HEK293T (cell line): ENCODE measurements at regions not wholly inside any gene's neighbourhood (a gene's known extent, or its start where the extent isn't known, plus 50 kb on each side); places are given as distances from the start of the nearest gene placed in this dataset.
A peak's percentile ranks its signal among the peaks of the same experiment; 100 is the strongest.

ENCODE experiments used
- CTCF ChIA-PET: fragments of 350-600 bp; formaldehyde crosslinking; extraction: SDS; loops from one replicate; lab custom pipeline; 2021; ENCODE audit warnings: antibody characterized with exemption, inconsistent platforms; lab: Yijun Ruan, JAX
- POLR2A ChIA-PET: fragments of 350-600 bp; formaldehyde crosslinking; extraction: SDS; loops from one replicate; lab custom pipeline; 2020; ENCODE audit warnings: antibody characterized with exemption, inconsistent platforms; lab: Yijun Ruan, JAX
- DNase-seq: peaks from one replicate; pipeline ENCODE4 v3.0.0; 2012; ENCODE audit warnings: mixed read lengths; ENCODE audit errors: extremely low spot score
- ARNT ChIP-seq: fragments of 450-650 bp; IDR thresholded peaks from 2 replicates; pipeline ENCODE4 v1.6.1; 2017; ENCODE audit warnings: mild to moderate bottlenecking
- BHLHE40 ChIP-seq: fragments of 450-650 bp; IDR thresholded peaks from 2 replicates; pipeline ENCODE4 v1.6.1; 2016; ENCODE audit warnings: mild to moderate bottlenecking, moderate library complexity, borderline replicate concordance
- CTBP1 ChIP-seq: fragments of 450-650 bp; IDR thresholded peaks from 2 replicates; pipeline ENCODE4 v1.6.1; 2016; ENCODE audit warnings: borderline replicate concordance
- ELF4 ChIP-seq: fragments of 450-650 bp; IDR thresholded peaks from 2 replicates; pipeline ENCODE4 v1.6.1; 2017; ENCODE audit warnings: antibody characterized with exemption
- FOXA1 ChIP-seq: fragments of 450-650 bp; IDR thresholded peaks from 2 replicates; pipeline ENCODE4 v1.6.1; 2016; ENCODE audit warnings: mild to moderate bottlenecking
- FOXK2 ChIP-seq: fragments of 450-650 bp; IDR thresholded peaks from 2 replicates; pipeline ENCODE4 v1.6.1; 2016; ENCODE audit warnings: mild to moderate bottlenecking
- FOXM1 ChIP-seq: fragments of 450-650 bp; IDR thresholded peaks from 2 replicates; pipeline ENCODE4 v1.6.1; 2017; ENCODE audit warnings: mild to moderate bottlenecking, borderline replicate concordance
- HDGF ChIP-seq: fragments of 450-650 bp; IDR thresholded peaks from 2 replicates; pipeline ENCODE4 v1.6.1; 2017; ENCODE audit warnings: antibody characterized with exemption, borderline replicate concordance
- L3MBTL2 ChIP-seq: fragments of 450-650 bp; conservative IDR thresholded peaks from 2 replicates; pipeline ENCODE4 v1.6.1; 2016; ENCODE audit warnings: mild to moderate bottlenecking
- LEF1 ChIP-seq: fragments of 450-650 bp; IDR thresholded peaks from 2 replicates; pipeline ENCODE4 v1.6.1; 2017; ENCODE audit warnings: mild to moderate bottlenecking, borderline replicate concordance
- NFRKB ChIP-seq: fragments of 450-650 bp; IDR thresholded peaks from 2 replicates; pipeline ENCODE4 v1.6.1; 2016; ENCODE audit warnings: mild to moderate bottlenecking, moderate library complexity
- SP1 ChIP-seq: fragments of 450-650 bp; IDR thresholded peaks from 2 replicates; pipeline ENCODE4 v1.6.1; 2017
- SUZ12 ChIP-seq: fragments of 450-650 bp; IDR thresholded peaks from 2 replicates; pipeline ENCODE4 v1.6.1; 2016; ENCODE audit warnings: mild to moderate bottlenecking
- TARDBP ChIP-seq: fragments of 450-650 bp; IDR thresholded peaks from 2 replicates; pipeline ENCODE4 v1.6.1; 2016
- ZNF384 ChIP-seq: fragments of 450-650 bp; IDR thresholded peaks from 2 replicates; pipeline ENCODE4 v1.6.1; 2016
- TF ChIP-seq, protein P1 (sequence below): fragments of 450-650 bp; IDR thresholded peaks from 2 replicates; pipeline ENCODE4 v1.6.1; 2016

DNA sequence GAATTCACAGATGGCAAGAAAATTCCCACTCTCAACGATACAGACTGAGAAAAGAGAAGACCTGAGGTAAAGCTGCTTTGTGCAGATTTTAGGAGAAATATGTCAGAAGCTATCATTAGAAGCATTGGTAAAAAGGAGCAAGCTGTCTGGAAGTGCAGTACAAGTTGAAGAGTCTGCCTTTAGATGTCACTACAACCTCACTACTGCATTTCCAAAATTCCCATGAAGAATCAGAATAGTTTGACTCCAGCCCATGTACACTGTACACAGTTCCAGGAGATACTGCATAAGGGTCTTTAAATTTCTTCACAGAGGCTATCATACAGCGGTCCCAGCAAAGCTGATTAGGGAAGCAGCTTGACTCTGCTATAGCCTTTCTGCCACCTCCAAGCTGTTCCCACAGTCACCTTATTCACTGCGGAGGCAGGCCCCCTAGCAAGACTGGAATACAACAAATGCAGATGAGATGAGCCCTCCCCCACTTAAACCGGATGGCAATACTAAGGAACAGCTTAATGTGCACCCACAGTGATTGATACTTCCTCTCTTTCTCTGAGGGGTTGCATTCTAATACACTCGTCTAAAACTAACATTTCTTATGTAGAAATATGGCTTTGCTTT lies 527.4 kb downstream of the TMEM182 start:
- TF ChIP-seq FOXK2 (no peak), LEF1 (no peak), CTBP1 (no peak), SP1 (no peak), TARDBP (no peak), L3MBTL2 (no peak), HDGF (no peak), ARNT (no peak), ELF4 (no peak), NFRKB (no peak), FOXM1 (no peak), FOXA1 (no peak)
- TF ChIP-seq, protein P1, sequence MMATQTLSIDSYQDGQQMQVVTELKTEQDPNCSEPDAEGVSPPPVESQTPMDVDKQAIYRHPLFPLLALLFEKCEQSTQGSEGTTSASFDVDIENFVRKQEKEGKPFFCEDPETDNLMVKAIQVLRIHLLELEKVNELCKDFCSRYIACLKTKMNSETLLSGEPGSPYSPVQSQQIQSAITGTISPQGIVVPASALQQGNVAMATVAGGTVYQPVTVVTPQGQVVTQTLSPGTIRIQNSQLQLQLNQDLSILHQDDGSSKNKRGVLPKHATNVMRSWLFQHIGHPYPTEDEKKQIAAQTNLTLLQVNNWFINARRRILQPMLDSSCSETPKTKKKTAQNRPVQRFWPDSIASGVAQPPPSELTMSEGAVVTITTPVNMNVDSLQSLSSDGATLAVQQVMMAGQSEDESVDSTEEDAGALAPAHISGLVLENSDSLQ: no peak
- POLR2A ChIA-PET: no interaction called here
- CTCF ChIA-PET: interaction anchor here (0.7 kb wide), 1 partner anchor 269 kb away, joined by 3 read pairs; no protein-coding TSS in a partner anchor
- DNase-seq: peak; percentile 20

DNA sequence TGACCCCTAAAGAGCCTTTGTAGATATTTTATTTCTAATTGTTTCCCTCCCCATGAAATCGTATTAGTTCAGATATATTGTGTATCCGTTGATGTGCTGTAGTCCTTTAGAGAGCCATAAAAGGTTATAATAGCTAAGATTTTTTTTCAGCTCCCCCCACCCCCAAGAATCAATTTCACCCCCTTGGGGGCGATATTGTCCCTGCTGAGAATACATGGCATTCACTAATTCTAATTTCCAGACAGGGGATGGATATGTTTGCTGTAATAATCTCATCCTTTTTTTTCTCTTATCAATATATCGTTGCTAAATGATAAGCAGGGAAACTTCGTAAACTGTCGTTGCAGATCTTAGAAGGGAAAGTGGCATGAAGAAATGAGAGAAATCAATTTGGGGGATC lies 530.7 kb downstream of the TMEM182 start:
- no peak for DNase-seq
- TF ChIP-seq NFRKB: no peak
- TF ChIP-seq, protein P1: no peak
- ChIA-PET POLR2A (no interaction called here), CTCF (no interaction called here)

DNA sequence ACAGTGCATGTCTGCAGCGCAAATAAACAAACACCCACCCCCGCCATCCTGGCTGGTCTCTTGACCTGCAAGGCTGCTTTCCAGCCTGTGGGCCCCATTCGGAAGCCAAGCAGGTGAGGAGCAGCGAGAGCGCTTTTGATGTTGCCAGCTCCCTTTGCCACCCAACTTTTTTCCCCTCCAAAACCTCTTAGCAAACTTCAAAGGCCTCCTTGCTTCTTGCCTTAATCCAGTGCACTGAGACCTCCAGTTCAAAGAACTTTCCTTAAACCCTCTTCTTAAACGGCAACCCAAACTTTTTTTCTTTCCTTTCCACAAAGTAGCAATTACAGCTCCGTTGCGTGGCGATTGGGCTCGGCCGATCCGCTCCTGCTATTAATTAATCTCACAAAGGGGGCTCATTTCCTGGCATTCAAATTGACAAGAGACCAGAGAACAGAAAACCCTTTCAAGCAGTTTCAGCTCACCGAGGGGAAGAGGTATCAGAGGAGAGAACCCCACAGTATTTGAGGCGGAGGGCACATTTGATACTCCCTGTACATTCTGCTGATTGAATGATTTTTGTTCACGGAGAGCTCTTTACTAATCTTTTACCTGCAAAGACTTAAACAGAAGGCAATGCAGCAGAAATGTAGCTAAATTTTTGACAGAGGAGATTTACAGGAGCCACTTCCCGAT lies 531.4 kb downstream of the TMEM182 start:
- DNase-seq: no peak
- CTCF ChIA-PET: no interaction called here
- no peak for TF ChIP-seq FOXM1
- TF ChIP-seq LEF1: no peak
- POLR2A ChIA-PET: no interaction called here

DNA sequence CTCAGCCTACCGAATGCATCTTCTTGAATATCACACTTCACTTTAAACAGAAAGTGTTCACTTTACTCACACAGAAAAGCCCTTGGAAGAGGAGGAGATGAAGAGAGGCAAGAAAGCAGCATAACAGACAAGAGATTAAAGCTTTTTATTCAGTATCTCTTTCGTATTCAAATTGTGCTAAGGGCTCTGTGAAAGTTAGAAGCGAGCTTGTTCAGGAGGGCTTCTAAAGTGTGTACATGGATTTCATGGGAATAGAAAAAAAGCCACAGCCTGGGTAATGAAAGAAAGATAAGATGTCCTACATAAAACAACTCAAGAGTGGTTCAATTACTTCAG lies 531.9 kb downstream of the TMEM182 start:
- no peak for DNase-seq
- CTCF ChIA-PET: interaction anchor here (0.6 kb wide), 1 partner anchor 1138 kb away, joined by 4 read pairs; no protein-coding TSS in a partner anchor
- POLR2A ChIA-PET: no interaction called here
- no peak for TF ChIP-seq FOXM1
- TF ChIP-seq FOXA1: no peak
- TF ChIP-seq NFRKB: no peak
- TF ChIP-seq CTBP1: no peak
- TF ChIP-seq, protein P1: no peak
- TF ChIP-seq BHLHE40: no peak

DNA sequence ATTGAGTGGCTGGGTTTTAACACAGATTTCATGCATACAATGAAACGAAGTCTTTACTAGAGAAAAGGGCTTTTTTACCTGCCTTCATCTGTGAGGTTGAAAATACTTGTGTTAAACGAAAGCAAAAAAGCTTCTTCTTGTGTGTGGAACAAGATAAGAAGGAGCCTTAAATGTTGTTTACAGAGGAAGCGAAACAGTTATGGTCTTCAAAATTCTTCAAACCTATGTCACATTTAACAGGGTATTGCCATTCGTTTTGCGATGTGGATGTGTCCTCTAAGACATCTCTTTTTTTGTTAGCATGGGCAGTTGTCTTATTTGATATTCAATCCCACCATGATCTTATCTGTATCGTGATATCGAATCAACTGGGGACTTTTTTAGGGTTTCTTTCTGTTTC lies 532.6 kb downstream of the TMEM182 start:
- POLR2A ChIA-PET: no interaction called here
- CTCF ChIA-PET: no interaction called here
- TF ChIP-seq L3MBTL2: no peak
- TF ChIP-seq FOXM1: no peak
- TF ChIP-seq CTBP1: no peak
- TF ChIP-seq, protein P1: no peak
- TF ChIP-seq SUZ12: no peak
- no peak for TF ChIP-seq ZNF384
- TF ChIP-seq LEF1: no peak
- no peak for TF ChIP-seq BHLHE40
- no peak for TF ChIP-seq SP1
- TF ChIP-seq TARDBP: no peak
- no peak for TF ChIP-seq FOXK2
- no peak for TF ChIP-seq ELF4
- no peak for DNase-seq

DNA sequence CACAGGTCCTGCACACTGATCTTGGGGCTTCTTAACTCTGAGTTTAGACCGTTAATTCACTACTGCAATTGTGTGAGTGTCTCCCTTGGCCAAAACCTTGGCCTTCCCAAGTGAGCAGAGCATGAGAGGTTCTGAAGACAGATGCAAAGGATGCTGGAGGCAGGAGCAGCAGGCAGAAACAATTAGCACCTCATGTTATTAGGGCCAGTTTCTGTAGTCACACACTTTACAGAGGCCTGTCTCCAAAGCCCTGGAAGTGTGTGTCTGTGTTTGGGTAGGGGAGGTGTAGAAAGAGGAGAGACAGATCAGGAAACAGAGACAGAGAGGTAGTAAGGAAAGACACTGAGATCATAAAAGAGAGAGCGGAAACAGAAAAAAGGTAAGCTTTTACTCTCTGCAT lies 533.8 kb downstream of the TMEM182 start:
- no peak for TF ChIP-seq NFRKB
- no peak for TF ChIP-seq HDGF
- no peak for TF ChIP-seq FOXK2
- TF ChIP-seq ARNT: no peak
- TF ChIP-seq CTBP1: no peak
- TF ChIP-seq SUZ12: no peak
- no peak for TF ChIP-seq TARDBP
- no peak for TF ChIP-seq LEF1
- TF ChIP-seq FOXM1: no peak
- ChIA-PET POLR2A (no interaction called here), CTCF (no interaction called here)
- DNase-seq: no peak
